Endothelial cell (in vitro differentiated cells): ENCODE measurements at regions not wholly inside any gene's neighbourhood (a gene's known extent, or its start where the extent isn't known, plus 50 kb on each side); places are given as distances from the start of the nearest gene placed in this dataset.

ENCODE experiments used
- DNase-seq: peaks from one replicate; pipeline ENCODE4 v3.0.0; 2021; ENCODE audit warnings: low spot score
- H3K27ac Mint-ChIP-seq: one replicate; pipeline ENCODE4 v1.8.0; 2021; ENCODE audit warnings: mixed read lengths, inconsistent platforms; ENCODE audit not compliant: unreplicated experiment
- H3K27me3 Mint-ChIP-seq: one replicate; pipeline ENCODE4 v1.8.0; 2021; ENCODE audit warnings: mild to moderate bottlenecking, moderate library complexity, mixed read lengths, inconsistent platforms; ENCODE audit not compliant: unreplicated experiment
- H3K36me3 Mint-ChIP-seq: one replicate; pipeline ENCODE4 v1.8.0; 2021; ENCODE audit warnings: mild to moderate bottlenecking, low read depth, mixed read lengths, inconsistent platforms; ENCODE audit not compliant: unreplicated experiment
- H3K4me1 Mint-ChIP-seq: one replicate; pipeline ENCODE4 v1.8.0; 2021; ENCODE audit warnings: mild to moderate bottlenecking, mixed read lengths, inconsistent platforms; ENCODE audit not compliant: unreplicated experiment
- H3K4me3 Mint-ChIP-seq: one replicate; pipeline ENCODE4 v1.8.0; 2021; ENCODE audit warnings: mild to moderate bottlenecking, mixed read lengths, inconsistent platforms; ENCODE audit not compliant: unreplicated experiment
- H3K9me3 Mint-ChIP-seq: one replicate; pipeline ENCODE4 v1.8.0; 2021; ENCODE audit warnings: mixed read lengths, inconsistent platforms; ENCODE audit not compliant: unreplicated experiment
- CTCF ChIP-seq: fragments of 200-600 bp; sonication (generic); IDR thresholded peaks from one replicate; pipeline ENCODE4 v1.5.0; 2021; ENCODE audit warnings: antibody characterized with exemption; ENCODE audit not compliant: unreplicated experiment

DNA sequence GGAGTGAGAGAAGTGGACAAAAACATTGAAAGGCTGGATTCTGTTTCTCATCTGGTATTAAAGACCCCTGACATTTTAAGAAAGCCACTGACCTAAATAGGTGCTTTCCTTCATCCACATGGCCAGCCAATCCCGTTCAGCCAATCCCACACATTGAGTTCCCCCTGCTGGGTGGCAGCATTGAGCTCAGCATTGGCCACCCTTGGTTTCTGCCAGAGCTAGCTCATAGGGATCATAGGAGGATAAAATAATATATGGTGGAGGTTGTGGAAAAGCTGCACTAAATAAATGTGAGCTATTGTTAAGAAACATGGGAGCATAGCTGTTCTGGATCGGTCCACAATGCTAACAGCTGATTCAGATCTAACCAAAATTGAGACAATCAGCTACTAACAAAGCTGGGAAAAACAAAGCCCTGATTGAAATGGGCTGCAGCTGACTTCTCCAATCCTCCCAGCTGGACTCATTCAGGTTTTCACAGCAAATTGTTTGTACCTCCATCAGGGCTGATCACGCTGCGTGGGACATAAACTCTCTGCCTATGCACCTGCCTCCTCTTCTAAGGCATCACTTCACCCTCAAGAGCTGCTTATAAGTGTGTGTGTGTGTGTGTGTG is 256.5 kb downstream of the EMP1 start:
- no peak for DNase-seq
- Mint-ChIP-seq H3K4me3 (no peak overlapping the region), H3K36me3 (no peaks in the 10 kb centered on the region), H3K9me3 (no peaks in the 10 kb centered on the region), H3K27ac (no peak overlapping the region), H3K4me1 (no peaks in the 10 kb centered on the region), H3K27me3 (peaks cover 2% of the 10 kb centered on the region)
- TF ChIP-seq CTCF = no peak

DNA sequence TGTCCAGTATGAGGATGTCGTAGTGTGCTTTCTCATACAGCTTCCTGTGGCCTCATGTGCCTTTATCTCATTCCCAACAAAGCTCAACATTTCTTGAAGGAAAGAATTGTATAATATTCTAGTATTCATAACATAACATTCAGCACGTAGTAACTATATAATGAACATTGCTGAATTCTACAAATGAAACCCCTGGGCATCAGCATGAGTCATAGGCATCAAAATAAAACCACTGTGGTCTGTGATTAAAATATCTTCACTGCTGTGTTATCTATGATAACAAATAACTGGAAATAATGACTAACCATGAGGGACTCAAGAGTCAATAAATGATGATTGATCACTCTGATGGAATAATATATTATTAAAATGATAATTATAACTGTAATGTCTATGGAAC is 255.2 kb downstream of the EMP1 start:
- TF ChIP-seq CTCF = no peak
- H3K27ac Mint-ChIP-seq = no peak overlapping the region
- H3K9me3 Mint-ChIP-seq = no peaks in the 10 kb centered on the region
- H3K4me1 Mint-ChIP-seq = no peaks in the 10 kb centered on the region
- DNase-seq = no peak
- no peak overlapping the region for H3K4me3 Mint-ChIP-seq
- H3K27me3 Mint-ChIP-seq = peaks cover 2% of the 10 kb centered on the region
- H3K36me3 Mint-ChIP-seq = no peaks in the 10 kb centered on the region

- no peaks in the 10 kb centered on the region for H3K36me3 Mint-ChIP-seq
- TF ChIP-seq CTCF = no peak
- no peaks in the 10 kb centered on the region for H3K9me3 Mint-ChIP-seq
- H3K4me1 Mint-ChIP-seq = no peaks in the 10 kb centered on the region
- no peak for DNase-seq
- no peak overlapping the region for H3K27ac Mint-ChIP-seq
- H3K4me3 Mint-ChIP-seq = no peak overlapping the region
- peaks cover 2% of the 10 kb centered on the region for H3K27me3 Mint-ChIP-seq
Observed at GRCh38 chr12:13450231-13451080, 253.9 kb downstream of the EMP1 start.

DNA sequence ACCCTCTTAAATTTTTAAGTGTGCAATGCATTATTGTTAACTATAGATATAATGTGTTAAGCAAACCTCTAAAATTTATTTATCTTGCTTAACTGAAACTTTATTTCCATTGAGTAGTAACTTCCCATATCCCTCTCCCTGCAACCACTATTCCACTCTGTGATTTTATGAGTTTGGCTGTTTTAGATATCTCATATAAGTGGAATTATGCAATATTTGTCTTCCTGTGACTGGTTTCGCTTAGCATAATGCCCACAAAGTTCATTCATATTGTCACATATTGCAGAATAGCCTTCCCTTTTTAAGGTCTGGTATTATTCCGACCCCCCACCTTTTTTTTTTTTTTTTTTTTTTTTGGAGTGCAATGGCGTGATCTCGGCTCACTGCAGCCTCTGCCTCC is 247.6 kb downstream of the EMP1 start:
- Mint-ChIP-seq H3K27ac (no peak overlapping the region), H3K9me3 (no peaks in the 10 kb centered on the region), H3K27me3 (no peaks in the 10 kb centered on the region), H3K4me3 (no peak overlapping the region), H3K4me1 (no peaks in the 10 kb centered on the region), H3K36me3 (no peaks in the 10 kb centered on the region)
- TF ChIP-seq CTCF = no peak
- DNase-seq = no peak

DNA sequence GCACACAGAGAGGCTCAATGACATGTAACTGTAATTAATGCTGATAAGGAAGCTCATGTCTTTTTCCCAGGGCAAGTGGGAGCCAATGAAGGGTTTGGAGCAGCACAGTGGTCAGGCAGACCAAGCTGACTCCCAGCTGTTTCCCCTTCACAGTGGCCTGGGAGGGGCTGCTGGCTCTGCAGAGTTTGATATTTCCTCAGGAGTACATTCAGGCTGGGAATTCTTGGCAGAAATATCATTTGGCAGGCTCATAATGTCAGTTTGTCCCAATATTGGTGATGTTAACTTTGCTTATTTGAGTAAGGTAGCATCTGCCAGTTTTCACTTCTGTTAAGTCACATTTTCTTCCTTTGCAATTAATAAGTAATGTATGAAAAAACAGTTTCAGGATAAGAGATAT is 247.0 kb downstream of the EMP1 start:
- no peaks in the 10 kb centered on the region for H3K9me3 Mint-ChIP-seq
- DNase-seq = no peak
- H3K27ac Mint-ChIP-seq = no peak overlapping the region
- H3K4me3 Mint-ChIP-seq = no peak overlapping the region
- H3K4me1 Mint-ChIP-seq = no peaks in the 10 kb centered on the region
- no peaks in the 10 kb centered on the region for H3K27me3 Mint-ChIP-seq
- TF ChIP-seq CTCF = no peak
- no peaks in the 10 kb centered on the region for H3K36me3 Mint-ChIP-seq
